ENCODE measurements at regions not wholly inside any gene's neighbourhood (a gene's known extent, or its start where the extent isn't known, plus 50 kb on each side); places are given as distances from the start of the nearest gene placed in this dataset.

DNA sequence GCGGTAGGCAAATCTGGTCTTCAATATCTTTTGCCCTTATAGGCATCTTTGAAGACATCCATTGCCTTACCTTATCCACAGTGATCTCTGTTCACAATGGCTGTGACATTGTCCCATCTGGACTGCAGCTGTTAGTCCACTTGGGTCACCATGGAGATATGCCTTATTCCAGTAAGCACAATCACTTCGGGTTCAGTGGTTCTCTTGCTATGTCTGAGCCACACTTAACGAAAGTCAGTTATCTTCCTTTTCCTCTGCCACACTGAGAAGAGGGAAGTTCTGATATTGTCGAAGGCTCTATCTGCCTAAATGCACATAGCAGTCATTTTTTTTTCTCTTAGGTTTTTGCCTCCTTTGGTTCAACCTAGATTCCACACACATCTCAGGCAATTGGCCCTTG is 119.0 kb upstream of the SATB1 start:
- H3K9me3 ChIP-seq (ENCODE audit: low read length) = no peaks in the 10 kb centered on the region
- no peak overlapping the region for H3K9ac ChIP-seq (ENCODE audit: low read length)
- no peak for TF ChIP-seq EZH2 (IDR thresholded peaks at IDR 0.05; ENCODE audit: borderline replicate concordance, low read length)
- TF ChIP-seq, protein P1, sequence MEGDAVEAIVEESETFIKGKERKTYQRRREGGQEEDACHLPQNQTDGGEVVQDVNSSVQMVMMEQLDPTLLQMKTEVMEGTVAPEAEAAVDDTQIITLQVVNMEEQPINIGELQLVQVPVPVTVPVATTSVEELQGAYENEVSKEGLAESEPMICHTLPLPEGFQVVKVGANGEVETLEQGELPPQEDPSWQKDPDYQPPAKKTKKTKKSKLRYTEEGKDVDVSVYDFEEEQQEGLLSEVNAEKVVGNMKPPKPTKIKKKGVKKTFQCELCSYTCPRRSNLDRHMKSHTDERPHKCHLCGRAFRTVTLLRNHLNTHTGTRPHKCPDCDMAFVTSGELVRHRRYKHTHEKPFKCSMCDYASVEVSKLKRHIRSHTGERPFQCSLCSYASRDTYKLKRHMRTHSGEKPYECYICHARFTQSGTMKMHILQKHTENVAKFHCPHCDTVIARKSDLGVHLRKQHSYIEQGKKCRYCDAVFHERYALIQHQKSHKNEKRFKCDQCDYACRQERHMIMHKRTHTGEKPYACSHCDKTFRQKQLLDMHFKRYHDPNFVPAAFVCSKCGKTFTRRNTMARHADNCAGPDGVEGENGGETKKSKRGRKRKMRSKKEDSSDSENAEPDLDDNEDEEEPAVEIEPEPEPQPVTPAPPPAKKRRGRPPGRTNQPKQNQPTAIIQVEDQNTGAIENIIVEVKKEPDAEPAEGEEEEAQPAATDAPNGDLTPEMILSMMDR (IDR thresholded peaks at IDR 0.05; ENCODE audit: low read length) = no peak
- H4K20me1 ChIP-seq (ENCODE audit: insufficient read depth, low read length) = no peaks in the 10 kb centered on the region
- no peak overlapping the region for H3K4me3 ChIP-seq (ENCODE audit: low read depth, low read length, poor library complexity, severe bottlenecking)
- H3F3A ChIP-seq (ENCODE audit: insufficient read depth, low read length) = no peaks in the 10 kb centered on the region
- H3K4me1 ChIP-seq (ENCODE audit: insufficient read depth, low read length, severe bottlenecking) = peaks cover under 1% of the 10 kb centered on the region
- H3K36me3 ChIP-seq (ENCODE audit: insufficient read depth, low read length) = no peaks in the 10 kb centered on the region
- no peak overlapping the region for H3K27ac ChIP-seq (ENCODE audit: low read depth, low read length, poor library complexity, severe bottlenecking)
- H3K4me2 ChIP-seq (ENCODE audit: low read length) = no peak overlapping the region
- no peak overlapping the region for H2AFZ ChIP-seq (ENCODE audit: low read length)
- no peaks in the 10 kb centered on the region for H3K9me2 ChIP-seq (ENCODE audit: low read depth, low read length)
- no peaks in the 10 kb centered on the region for H3K27me3 ChIP-seq (ENCODE audit: insufficient read depth, low read length)
- no peaks in the 10 kb centered on the region for H3K79me2 ChIP-seq (ENCODE audit: insufficient read depth, low read length)

- no peaks in the 10 kb centered on the region for H3F3A ChIP-seq (ENCODE audit: insufficient read depth, low read length)
- H3K4me3 ChIP-seq (ENCODE audit: low read depth, low read length, poor library complexity, severe bottlenecking) = no peak overlapping the region
- no peak overlapping the region for H3K27ac ChIP-seq (ENCODE audit: low read depth, low read length, poor library complexity, severe bottlenecking)
- no peaks in the 10 kb centered on the region for H3K79me2 ChIP-seq (ENCODE audit: insufficient read depth, low read length)
- H2AFZ ChIP-seq (ENCODE audit: low read length) = no peak overlapping the region
- no peaks in the 10 kb centered on the region for H3K9me3 ChIP-seq (ENCODE audit: low read length)
- TF ChIP-seq, protein P1 (IDR thresholded peaks at IDR 0.05; ENCODE audit: low read length) = no peak
- peaks cover 9% of the 10 kb centered on the region for H3K4me1 ChIP-seq (ENCODE audit: insufficient read depth, low read length, severe bottlenecking)
- no peak overlapping the region for H3K9ac ChIP-seq (ENCODE audit: low read length)
- H4K20me1 ChIP-seq (ENCODE audit: insufficient read depth, low read length) = no peaks in the 10 kb centered on the region
- H3K9me2 ChIP-seq (ENCODE audit: low read depth, low read length) = no peaks in the 10 kb centered on the region
- no peaks in the 10 kb centered on the region for H3K27me3 ChIP-seq (ENCODE audit: insufficient read depth, low read length)
- no peak overlapping the region for H3K4me2 ChIP-seq (ENCODE audit: low read length)
- H3K36me3 ChIP-seq (ENCODE audit: insufficient read depth, low read length) = no peaks in the 10 kb centered on the region
These were observed 113.5 kb upstream of the SATB1 start for GRCh38 chr3:18538463-18539230.

DNA sequence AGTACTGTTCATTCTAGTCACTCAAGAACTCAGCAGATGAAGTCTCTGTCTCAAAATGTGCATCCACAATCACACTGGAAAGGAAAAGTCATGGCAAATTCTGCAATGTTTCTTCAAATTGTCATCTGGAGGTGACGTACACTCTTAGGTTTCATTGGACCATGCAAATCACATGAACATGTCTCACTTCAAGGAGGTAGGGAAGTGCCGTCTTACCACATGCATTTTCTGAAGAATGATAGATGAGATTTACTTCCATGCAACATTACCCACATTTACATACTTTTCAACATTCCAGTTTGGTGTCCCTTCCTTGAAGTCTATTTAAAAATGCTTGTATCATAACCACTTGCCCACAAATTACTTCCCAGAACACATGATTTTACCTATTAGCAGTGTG is 107.9 kb upstream of the SATB1 start:
- no peaks in the 10 kb centered on the region for H3F3A ChIP-seq (ENCODE audit: insufficient read depth, low read length)
- H3K9me2 ChIP-seq (ENCODE audit: low read depth, low read length) = no peaks in the 10 kb centered on the region
- no peak overlapping the region for H3K9ac ChIP-seq (ENCODE audit: low read length)
- H3K4me1 ChIP-seq (ENCODE audit: insufficient read depth, low read length, severe bottlenecking) = peaks cover 21% of the 10 kb centered on the region
- no peaks in the 10 kb centered on the region for H3K9me3 ChIP-seq (ENCODE audit: low read length)
- no peaks in the 10 kb centered on the region for H4K20me1 ChIP-seq (ENCODE audit: insufficient read depth, low read length)
- no peak overlapping the region for H2AFZ ChIP-seq (ENCODE audit: low read length)
- H3K36me3 ChIP-seq (ENCODE audit: insufficient read depth, low read length) = no peaks in the 10 kb centered on the region
- no peaks in the 10 kb centered on the region for H3K79me2 ChIP-seq (ENCODE audit: insufficient read depth, low read length)
- no peak overlapping the region for H3K4me2 ChIP-seq (ENCODE audit: low read length)
- H3K4me3 ChIP-seq (ENCODE audit: low read depth, low read length, poor library complexity, severe bottlenecking) = no peak overlapping the region
- TF ChIP-seq, protein P1 (IDR thresholded peaks at IDR 0.05; ENCODE audit: low read length) = no peak
- no peaks in the 10 kb centered on the region for H3K27me3 ChIP-seq (ENCODE audit: insufficient read depth, low read length)
- H3K27ac ChIP-seq (ENCODE audit: low read depth, low read length, poor library complexity, severe bottlenecking) = no peak overlapping the region
